Transverse colon (tissue), 4 donors: ENCODE measurements at regions not wholly inside any gene's neighbourhood (a gene's known extent, or its start where the extent isn't known, plus 50 kb on each side); places are given as distances from the start of the nearest gene placed in this dataset.

ENCODE experiments used
- DNase-seq: peaks from one replicate; pipeline ENCODE4 v3.0.0-alpha.2; 2019
- H3K27ac ChIP-seq, 4 donors: fragments of 200-600 bp; sonication (generic); 2 replicates each; pipeline ENCODE4 v1.5.1; 2016 to 2018; ENCODE audit warnings: inconsistent platforms in 4 of 4
- H3K27me3 ChIP-seq: fragments of 200-600 bp; sonication (generic); 2 replicates; pipeline ENCODE4 v1.5.1; 2017; ENCODE audit warnings: inconsistent platforms
- H3K36me3 ChIP-seq, 4 donors: fragments of 200-600 bp; sonication (generic); 2 replicates each; pipeline ENCODE4 v1.5.1; 2017 to 2019; ENCODE audit warnings: inconsistent platforms in 4 of 4
- H3K4me1 ChIP-seq, 4 donors: fragments of 200-600 bp; sonication (generic); 2 replicates each; pipeline ENCODE4 v1.5.1; 2017 to 2020; ENCODE audit warnings: inconsistent platforms in 4 of 4
- H3K4me3 ChIP-seq, 4 donors: fragments of 200-600 bp; sonication (generic); 1 replicate in 1 of 4; 2 replicates in 3 of 4; pipeline versions ENCODE4 v1.5.1 to v1.6.1; 2017 to 2019; ENCODE audit warnings: inconsistent platforms in 4 of 4
- H3K9me3 ChIP-seq, 2 donors: fragments of 200-600 bp; sonication (generic); 2 replicates each; pipeline ENCODE4 v1.5.1; 2017 to 2019; ENCODE audit warnings: inconsistent platforms in 2 of 2
- EP300 ChIP-seq: sonication (generic); formaldehyde crosslinking; IDR thresholded peaks from one replicate; pipeline ENCODE4 v1.6.1; 2017; ENCODE audit warnings: antibody characterized with exemption, low read depth
- POLR2A ChIP-seq: fragments of 450-650 bp; IDR thresholded peaks from one replicate; pipeline ENCODE4 v1.6.1; 2016; ENCODE audit warnings: antibody characterized with exemption, mild to moderate bottlenecking, moderate library complexity
- POLR2AphosphoS5 ChIP-seq, 3 donors: sonication (generic); formaldehyde crosslinking; IDR thresholded peaks; one replicate each; pipeline ENCODE4 v1.6.1; 2016; ENCODE audit warnings: antibody characterized with exemption in 3 of 3
- WGBS, 2 donors: methylation state at CpG; one replicate each; pipeline ENCODE4 v1.1.5; 2018; ENCODE audit warnings: low coverage in 1 of 2; 5-methylcytosine and 5-hydroxymethylcytosine counted together
- in situ Hi-C, 4 donors: fragments of 200-750 bp; cut with MboI; loops; one replicate each; pipeline versions ENCODE4 v1.15.0 to v1.15.1; 2017; ENCODE audit warnings: low sequenced_read_pairs in 3 of 4, low pct_ligation_motif_present in 1 of 4, low pct_unique_long_range_greater_than_20kb in 1 of 4
- intact Hi-C: fragments of 100-400 bp; cut with DNase I; formaldehyde crosslinking; loops from one replicate; pipeline ENCODE4 v1.15.1; 2023; ENCODE audit warnings: low total_unique reads
- TF ChIP-seq, protein P1 (sequence below), 5 experiments: fragments of 200-600 bp in 3 of 5; fragments of 450-650 bp in 2 of 5; sonication (generic) in 3 of 5; IDR thresholded peaks; 1 replicate in 2 of 5; 2 replicates in 3 of 5; pipeline ENCODE4 v1.5.1; 2016 to 2017; ENCODE audit warnings: antibody characterized with exemption in 5 of 5, inconsistent platforms in 3 of 5, mild to moderate bottlenecking in 2 of 5, moderate library complexity in 1 of 5

GRCh38 chr2:128412181-128412871 is 93.7 kb upstream of the HS6ST1 start:
- no peaks in the 10 kb centered on the region for H3K9me3 ChIP-seq
- TF ChIP-seq, protein P1, sequence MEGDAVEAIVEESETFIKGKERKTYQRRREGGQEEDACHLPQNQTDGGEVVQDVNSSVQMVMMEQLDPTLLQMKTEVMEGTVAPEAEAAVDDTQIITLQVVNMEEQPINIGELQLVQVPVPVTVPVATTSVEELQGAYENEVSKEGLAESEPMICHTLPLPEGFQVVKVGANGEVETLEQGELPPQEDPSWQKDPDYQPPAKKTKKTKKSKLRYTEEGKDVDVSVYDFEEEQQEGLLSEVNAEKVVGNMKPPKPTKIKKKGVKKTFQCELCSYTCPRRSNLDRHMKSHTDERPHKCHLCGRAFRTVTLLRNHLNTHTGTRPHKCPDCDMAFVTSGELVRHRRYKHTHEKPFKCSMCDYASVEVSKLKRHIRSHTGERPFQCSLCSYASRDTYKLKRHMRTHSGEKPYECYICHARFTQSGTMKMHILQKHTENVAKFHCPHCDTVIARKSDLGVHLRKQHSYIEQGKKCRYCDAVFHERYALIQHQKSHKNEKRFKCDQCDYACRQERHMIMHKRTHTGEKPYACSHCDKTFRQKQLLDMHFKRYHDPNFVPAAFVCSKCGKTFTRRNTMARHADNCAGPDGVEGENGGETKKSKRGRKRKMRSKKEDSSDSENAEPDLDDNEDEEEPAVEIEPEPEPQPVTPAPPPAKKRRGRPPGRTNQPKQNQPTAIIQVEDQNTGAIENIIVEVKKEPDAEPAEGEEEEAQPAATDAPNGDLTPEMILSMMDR (IDR thresholded peaks at IDR 0.05): no peak
- TF ChIP-seq EP300: no peak
- in situ Hi-C loops (no loop called here), intact Hi-C loops (no loop called here)
- H3K4me3 ChIP-seq: no peak overlapping the region
- no peaks in the 10 kb centered on the region for H3K4me1 ChIP-seq
- no peaks in the 10 kb centered on the region for H3K36me3 ChIP-seq
- H3K27me3 ChIP-seq: no peaks in the 10 kb centered on the region
- H3K27ac ChIP-seq: no peak overlapping the region
- WGBS, 2 donors: 88 to 89% methylated on average over 3 to 7 of the region's 7 CpGs
- no peak for DNase-seq

- no peaks in the 10 kb centered on the region for H3K9me3 ChIP-seq
- no peaks in the 10 kb centered on the region for H3K27me3 ChIP-seq
- 87 to 90% methylated on average over 2 to 6 of the region's 10 CpGs for WGBS, 2 donors
- no peaks in the 10 kb centered on the region for H3K4me1 ChIP-seq
- no peak overlapping the region for H3K27ac ChIP-seq
- H3K4me3 ChIP-seq: no peak overlapping the region
- in situ Hi-C loops: no loop called here
- DNase-seq: no peak
- intact Hi-C loops: no loop called here
- no peaks in the 10 kb centered on the region for H3K36me3 ChIP-seq
- TF ChIP-seq POLR2A (no peak), EP300 (no peak), POLR2AphosphoS5 (IDR thresholded peaks at IDR 0.05) (no peak)
- TF ChIP-seq, protein P1 (IDR thresholded peaks at IDR 0.05): no peak
Measured at GRCh38 chr2:128413014-128413717, 94.5 kb upstream of the HS6ST1 start.

DNA sequence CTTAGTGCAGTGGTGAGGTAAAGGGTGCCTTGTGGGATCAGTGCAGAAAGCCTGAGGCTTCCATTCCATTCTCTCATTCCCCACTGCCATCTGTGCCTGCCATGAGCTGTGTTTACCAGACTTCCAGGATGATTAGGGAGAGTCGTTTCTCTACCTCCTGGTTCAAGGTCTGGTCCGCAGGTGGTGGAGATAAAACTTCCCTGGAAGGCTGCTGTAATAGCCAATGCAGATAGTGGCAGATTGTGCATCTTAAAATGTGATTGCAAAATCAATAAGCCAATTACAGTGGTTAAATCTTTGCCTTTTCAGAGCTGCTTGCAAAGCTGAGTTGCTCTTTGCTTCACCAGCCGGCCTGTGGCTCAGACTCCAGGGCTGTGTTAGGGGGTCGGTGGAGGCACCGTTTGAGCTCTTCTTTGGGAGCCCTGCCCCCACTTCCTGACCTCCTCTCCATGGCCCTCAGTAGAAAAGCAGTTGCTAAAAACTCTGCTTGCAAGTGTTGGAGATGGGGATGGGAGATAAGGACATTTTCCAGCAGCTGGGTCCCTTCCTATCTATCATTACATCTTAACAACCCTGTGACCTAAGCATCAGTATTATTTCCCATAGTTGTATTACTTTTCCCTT is 95.2 kb upstream of the HS6ST1 start:
- no peak for DNase-seq
- in situ Hi-C loops: no loop called here
- Histone ChIP-seq H3K4me3 (no peak overlapping the region), H3K27me3 (no peaks in the 10 kb centered on the region), H3K27ac (no peak overlapping the region), H3K36me3 (no peaks in the 10 kb centered on the region), H3K4me1 (no peaks in the 10 kb centered on the region), H3K9me3 (no peaks in the 10 kb centered on the region)
- intact Hi-C loops: no loop called here
- TF ChIP-seq, protein P1 (IDR thresholded peaks at IDR 0.05): no peak
- TF ChIP-seq POLR2AphosphoS5 (IDR thresholded peaks at IDR 0.05): no peak
- TF ChIP-seq EP300: no peak
- no peak for TF ChIP-seq POLR2A
- WGBS, 2 donors: 34% methylated on average over 5 of the region's 5 CpGs; no CpG with 5 or more reads in 1 of the 2 donors

GRCh38 chr2:128414351-128414750 is 95.7 kb upstream of the HS6ST1 start:
- no peak for DNase-seq
- Histone ChIP-seq H3K27ac (no peak overlapping the region), H3K4me1 (no peaks in the 10 kb centered on the region), H3K4me3 (no peak overlapping the region), H3K27me3 (no peaks in the 10 kb centered on the region), H3K36me3 (no peaks in the 10 kb centered on the region), H3K9me3 (no peaks in the 10 kb centered on the region)
- WGBS, 2 donors: 93% methylated on average over 3 of the region's 3 CpGs; no CpG with 5 or more reads in 1 of the 2 donors
- no peak for TF ChIP-seq POLR2A
- TF ChIP-seq, protein P1 (IDR thresholded peaks at IDR 0.05): no peak
- TF ChIP-seq EP300: no peak
- no peak for TF ChIP-seq POLR2AphosphoS5 (IDR thresholded peaks at IDR 0.05)
- in situ Hi-C loops (no loop called here), intact Hi-C loops (no loop called here)
